ENCODE measurements at regions not wholly inside any gene's neighbourhood (a gene's known extent, or its start where the extent isn't known, plus 50 kb on each side); places are given as distances from the start of the nearest gene placed in this dataset.
"Not testable (repeated sequence)": the region's sequence is repeated elsewhere in the genome, so short reads cannot be mapped to it uniquely, and the experiment has no call there.

DNA sequence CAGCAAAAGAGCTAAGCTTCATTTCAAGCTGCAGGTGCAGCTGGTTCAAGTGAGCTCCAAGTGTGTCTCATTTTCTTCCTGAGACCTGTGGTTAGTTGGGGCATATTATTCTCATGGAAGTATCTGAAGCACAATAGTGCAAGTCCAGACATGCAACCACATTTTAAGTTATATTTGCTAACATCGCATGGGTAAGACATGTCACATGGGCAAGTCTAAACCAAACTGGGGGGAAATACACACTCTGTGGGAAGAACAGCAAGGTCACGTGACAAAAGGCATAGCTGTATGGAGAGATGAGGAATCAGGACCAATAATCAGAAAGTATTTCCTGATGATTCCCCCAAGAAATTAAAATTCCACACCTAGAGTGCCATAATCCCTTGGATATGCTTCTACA, 94.9 kb upstream of the NDP start:
- Histone ChIP-seq H3K9ac (ENCODE audit: low read length) (no peak overlapping the region), H3K4me3 (ENCODE audit: low read length) (no peak overlapping the region), H3K36me3 (ENCODE audit: control insufficient read depth, insufficient read depth, low read length, severe bottlenecking) (no peaks in the 10 kb centered on the region), H3K27me3 (replicated peaks; ENCODE audit: control insufficient read depth, insufficient read depth, low read length) (peaks cover 29% of the 10 kb centered on the region), H3K9me3 (ENCODE audit: control insufficient read depth, low read length) (peaks cover 14% of the 10 kb centered on the region), H3K4me1 (ENCODE audit: control insufficient read depth, insufficient read depth, low read length) (no peaks in the 10 kb centered on the region)
- no peak for DNase-seq (ENCODE audit: low read depth)

DNA sequence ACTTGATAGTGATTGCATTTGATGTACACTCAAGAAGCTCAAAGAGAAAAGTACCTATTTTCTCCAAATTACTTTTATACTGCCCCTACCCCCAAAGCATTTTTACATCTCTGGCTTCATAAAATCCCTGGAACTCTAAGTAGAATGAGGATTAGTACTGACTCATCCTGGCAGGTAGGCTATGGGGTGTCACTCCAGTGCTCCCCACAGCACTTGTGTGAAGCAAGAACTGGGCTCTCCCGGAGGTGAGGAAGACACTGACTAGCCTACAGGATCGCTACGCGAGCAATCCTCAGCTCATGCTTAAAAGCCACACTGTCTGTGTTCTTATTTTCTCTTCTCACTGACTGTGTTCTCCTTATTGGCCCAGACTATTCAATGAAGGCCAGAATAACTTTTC, 90.4 kb upstream of the NDP start:
- Histone ChIP-seq H3K9me3 (ENCODE audit: control insufficient read depth, low read length) (peaks cover 16% of the 10 kb centered on the region), H3K4me3 (ENCODE audit: low read length) (no peak overlapping the region), H3K4me1 (ENCODE audit: control insufficient read depth, insufficient read depth, low read length) (no peaks in the 10 kb centered on the region)

DNA sequence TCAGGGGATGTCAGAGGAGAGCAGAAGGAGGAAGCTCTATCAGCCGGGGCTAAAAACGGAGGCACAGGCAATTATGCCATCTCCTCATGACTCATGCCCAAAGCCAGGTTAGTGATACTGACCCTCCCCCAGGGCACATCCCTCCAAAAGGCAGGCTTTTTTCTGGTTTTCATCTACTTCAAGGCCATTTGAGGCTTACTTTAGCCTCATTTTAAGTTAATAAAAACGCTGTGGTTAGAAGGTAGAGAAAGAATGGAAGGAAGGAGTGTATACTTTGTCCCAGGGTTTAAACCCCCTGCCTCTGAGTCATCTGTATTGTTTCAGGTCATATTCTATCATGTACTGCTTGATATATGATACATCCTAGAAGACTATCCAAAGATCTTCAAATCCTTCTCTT, 89.7 kb upstream of the NDP start:
- no peak overlapping the region for H3K4me3 ChIP-seq (ENCODE audit: low read length)

More for the DNA sequence above, 90.4 kb upstream of the NDP start:
- DNase-seq (ENCODE audit: low read depth) = no peak
- Histone ChIP-seq H3K9ac (ENCODE audit: low read length) (no peak overlapping the region), H3K27me3 (replicated peaks; ENCODE audit: control insufficient read depth, insufficient read depth, low read length) (peaks cover 28% of the 10 kb centered on the region), H3K36me3 (ENCODE audit: control insufficient read depth, insufficient read depth, low read length, severe bottlenecking) (no peaks in the 10 kb centered on the region)

DNA sequence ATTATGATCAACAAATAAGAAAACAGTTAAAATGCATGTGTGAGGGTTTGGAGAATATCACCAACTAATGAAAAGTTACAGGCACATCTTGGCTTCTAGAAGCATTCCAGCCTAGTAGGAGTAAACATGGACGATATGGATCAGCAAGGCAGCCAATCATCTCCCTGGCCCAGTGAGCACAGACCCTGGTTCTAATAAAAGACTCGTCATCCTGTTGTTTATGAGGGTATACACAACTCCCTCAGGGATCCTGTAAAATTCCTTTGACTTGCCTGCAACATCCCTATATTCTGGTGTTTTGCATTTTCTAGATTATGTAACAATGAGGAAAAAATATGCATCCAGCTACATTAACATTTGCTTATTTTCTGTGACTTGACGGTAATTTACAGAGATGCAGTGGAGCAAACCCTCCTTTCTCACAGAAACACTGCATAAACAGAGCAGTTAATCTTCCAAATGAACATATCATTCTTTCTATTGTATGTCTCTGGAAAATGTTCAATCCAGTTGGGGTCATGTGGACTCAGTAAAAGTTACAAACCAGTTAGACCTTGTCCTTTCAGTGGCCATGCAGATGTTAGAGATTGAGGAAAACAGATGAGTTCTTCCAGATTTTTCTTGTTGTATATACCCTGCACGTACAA, 88.9 kb upstream of the NDP start:
- Histone ChIP-seq H3K9ac (ENCODE audit: low read length) (no peak overlapping the region), H3K4me1 (ENCODE audit: control insufficient read depth, insufficient read depth, low read length) (no peaks in the 10 kb centered on the region), H3K36me3 (ENCODE audit: control insufficient read depth, insufficient read depth, low read length, severe bottlenecking) (no peaks in the 10 kb centered on the region), H3K27me3 (replicated peaks; ENCODE audit: control insufficient read depth, insufficient read depth, low read length) (peaks cover 27% of the 10 kb centered on the region), H3K4me3 (ENCODE audit: low read length) (no peak overlapping the region), H3K9me3 (ENCODE audit: control insufficient read depth, low read length) (peaks cover 16% of the 10 kb centered on the region)
- no peak for DNase-seq (ENCODE audit: low read depth)

More for the DNA sequence above, 89.7 kb upstream of the NDP start:
- Histone ChIP-seq H3K36me3 (ENCODE audit: control insufficient read depth, insufficient read depth, low read length, severe bottlenecking) (no peaks in the 10 kb centered on the region), H3K9ac (ENCODE audit: low read length) (no peak overlapping the region), H3K4me1 (ENCODE audit: control insufficient read depth, insufficient read depth, low read length) (no peaks in the 10 kb centered on the region), H3K27me3 (replicated peaks; ENCODE audit: control insufficient read depth, insufficient read depth, low read length) (peaks cover 23% of the 10 kb centered on the region), H3K9me3 (ENCODE audit: control insufficient read depth, low read length) (peaks cover 16% of the 10 kb centered on the region)
- no peak for DNase-seq (ENCODE audit: low read depth)

DNA sequence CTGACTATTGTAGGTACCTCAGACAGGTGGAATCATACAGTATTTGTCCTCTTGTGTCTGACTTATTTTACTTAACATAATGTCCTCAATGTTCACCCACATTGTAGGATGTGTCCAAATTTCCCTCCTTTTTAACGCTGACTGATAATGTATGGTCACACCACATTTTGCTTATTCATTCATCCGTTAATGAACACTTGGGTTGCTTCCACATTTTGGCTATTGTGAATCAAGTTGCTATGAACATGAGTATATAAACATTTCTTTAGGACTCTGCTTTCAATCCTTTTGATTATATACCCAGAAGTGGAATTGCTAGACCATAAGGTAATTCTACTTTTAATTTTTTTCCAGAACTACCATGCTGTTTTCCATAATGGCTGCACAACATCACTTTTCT, 87.0 kb upstream of the NDP start:
- Histone ChIP-seq H3K36me3 (ENCODE audit: control insufficient read depth, insufficient read depth, low read length, severe bottlenecking) (no peaks in the 10 kb centered on the region), H3K9me3 (ENCODE audit: control insufficient read depth, low read length) (peaks cover 16% of the 10 kb centered on the region), H3K27me3 (replicated peaks; ENCODE audit: control insufficient read depth, insufficient read depth, low read length) (peaks cover 31% of the 10 kb centered on the region), H3K9ac (ENCODE audit: low read length) (no peak overlapping the region), H3K4me3 (ENCODE audit: low read length) (no peak overlapping the region), H3K4me1 (ENCODE audit: control insufficient read depth, insufficient read depth, low read length) (no peaks in the 10 kb centered on the region)
- no peak for DNase-seq (ENCODE audit: low read depth)

DNA sequence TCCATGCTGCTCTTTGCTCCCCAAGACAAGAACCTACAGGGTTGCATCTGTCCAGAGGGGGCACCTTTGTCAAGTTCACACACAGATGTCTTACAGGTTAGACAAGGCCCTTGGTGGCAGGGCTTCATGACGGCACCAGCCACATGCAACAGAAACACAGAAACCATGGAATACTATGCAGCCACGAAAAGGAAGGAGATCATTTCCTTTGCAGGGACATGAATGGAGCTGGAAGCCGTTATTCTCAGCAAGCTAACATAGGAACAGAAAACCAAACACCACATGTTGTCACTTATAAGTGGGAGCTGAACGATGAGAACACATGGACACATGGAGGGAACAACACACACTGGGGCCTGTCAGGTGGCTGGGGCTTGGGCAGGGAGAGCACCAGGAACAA, 85.1 kb upstream of the NDP start:
- no peak for DNase-seq (ENCODE audit: low read depth)
- Histone ChIP-seq H3K9me3 (ENCODE audit: control insufficient read depth, low read length) (peaks cover 3% of the 10 kb centered on the region), H3K27me3 (replicated peaks; ENCODE audit: control insufficient read depth, insufficient read depth, low read length) (peaks cover 35% of the 10 kb centered on the region), H3K9ac (ENCODE audit: low read length) (no peak overlapping the region), H3K4me1 (ENCODE audit: control insufficient read depth, insufficient read depth, low read length) (no peaks in the 10 kb centered on the region), H3K36me3 (ENCODE audit: control insufficient read depth, insufficient read depth, low read length, severe bottlenecking) (no peaks in the 10 kb centered on the region), H3K4me3 (ENCODE audit: low read length) (no peak overlapping the region)

DNA sequence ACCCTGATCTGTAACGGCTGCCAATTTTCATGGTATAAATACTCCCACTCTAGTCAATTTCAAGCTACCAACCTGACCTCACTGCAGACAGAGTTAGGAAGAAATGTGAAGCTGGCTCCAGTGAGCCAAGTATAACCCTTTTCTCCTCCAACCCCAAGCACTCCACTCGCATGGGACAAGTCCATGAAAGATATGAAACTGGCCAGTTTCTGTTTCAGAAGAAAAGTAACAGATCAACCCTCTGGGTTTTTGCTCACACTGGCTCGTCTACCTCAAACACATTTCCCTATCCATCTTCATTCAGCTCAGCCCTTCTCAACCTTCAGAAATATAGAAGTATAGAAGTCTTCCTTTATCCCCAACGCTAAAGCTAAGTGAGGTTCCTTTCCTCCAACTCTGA, 82.4 kb upstream of the NDP start:
- peaks cover 24% of the 10 kb centered on the region for H3K27me3 ChIP-seq (replicated peaks; ENCODE audit: control insufficient read depth, insufficient read depth, low read length)
- no peak overlapping the region for H3K9ac ChIP-seq (ENCODE audit: low read length)
- H3K36me3 ChIP-seq (ENCODE audit: control insufficient read depth, insufficient read depth, low read length, severe bottlenecking) = no peaks in the 10 kb centered on the region
- H3K4me3 ChIP-seq (ENCODE audit: low read length) = no peak overlapping the region
- H3K4me1 ChIP-seq (ENCODE audit: control insufficient read depth, insufficient read depth, low read length) = no peaks in the 10 kb centered on the region
- no peak for DNase-seq (ENCODE audit: low read depth)
- H3K9me3 ChIP-seq (ENCODE audit: control insufficient read depth, low read length) = peaks cover 8% of the 10 kb centered on the region

DNA sequence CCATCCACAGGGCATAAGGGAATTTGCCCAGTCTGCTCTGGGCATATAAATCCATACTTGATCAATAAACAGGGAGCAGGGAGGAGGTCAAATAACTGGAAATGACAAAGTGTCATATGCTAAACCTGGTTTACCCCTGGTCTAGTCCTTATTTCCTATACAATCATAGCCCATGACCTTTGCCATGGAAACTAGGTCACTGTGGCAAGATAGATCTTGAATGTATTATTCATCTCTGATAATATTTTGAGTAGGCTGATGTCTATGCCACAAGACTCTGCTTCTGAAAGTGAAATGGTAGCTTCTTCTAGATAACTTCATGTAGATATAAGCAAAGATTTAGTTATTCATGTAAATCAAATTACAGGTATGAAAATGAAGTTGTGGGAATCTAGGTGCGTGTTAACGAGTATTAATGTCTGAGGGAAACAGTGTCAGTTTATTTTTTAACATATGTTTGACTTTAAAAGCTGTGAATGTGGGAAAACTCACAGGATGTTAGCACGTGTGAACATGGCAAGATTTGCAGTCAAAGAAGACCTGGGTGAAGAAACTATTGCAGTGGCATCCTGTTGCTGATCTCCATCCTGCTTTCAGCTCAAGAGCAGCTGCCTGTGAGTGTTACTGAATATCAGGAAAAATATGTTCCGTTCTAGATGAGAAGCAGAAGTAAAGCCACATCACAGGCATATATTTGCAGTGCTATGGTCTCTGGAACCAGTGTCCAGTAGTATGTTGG, 81.8 kb upstream of the NDP start:
- Histone ChIP-seq H3K9ac (ENCODE audit: low read length) (no peak overlapping the region), H3K36me3 (ENCODE audit: control insufficient read depth, insufficient read depth, low read length, severe bottlenecking) (no peaks in the 10 kb centered on the region), H3K27me3 (replicated peaks; ENCODE audit: control insufficient read depth, insufficient read depth, low read length) (peaks cover 24% of the 10 kb centered on the region), H3K4me1 (ENCODE audit: control insufficient read depth, insufficient read depth, low read length) (no peaks in the 10 kb centered on the region), H3K9me3 (ENCODE audit: control insufficient read depth, low read length) (peaks cover 8% of the 10 kb centered on the region), H3K4me3 (ENCODE audit: low read length) (no peak overlapping the region)
- no peak for DNase-seq (ENCODE audit: low read depth)

DNA sequence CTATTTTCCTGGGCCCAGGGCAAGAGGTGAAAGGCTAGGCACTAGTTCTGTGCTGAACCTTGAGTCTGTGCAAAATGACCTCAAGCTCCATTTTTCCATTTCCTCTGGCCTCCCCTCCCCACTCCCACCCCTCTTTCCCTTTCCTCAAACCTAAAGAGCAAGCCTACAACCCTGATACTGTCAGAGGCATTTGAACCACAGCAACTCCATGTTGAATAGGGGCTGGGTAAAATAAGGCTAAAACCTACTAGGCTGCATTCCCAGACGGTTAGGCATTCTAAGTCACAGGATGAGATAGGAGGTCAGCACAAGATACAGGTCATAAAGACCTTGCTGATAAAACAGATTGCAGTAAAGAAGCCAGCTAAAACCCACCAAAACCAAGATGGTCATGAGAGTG, 71.9 kb upstream of the NDP start:
- not testable (repeated sequence) for H3K4me1 ChIP-seq (ENCODE audit: control insufficient read depth, insufficient read depth, low read length); H3K9me3 ChIP-seq (ENCODE audit: control insufficient read depth, low read length); H3K27me3 ChIP-seq (replicated peaks; ENCODE audit: control insufficient read depth, insufficient read depth, low read length); H3K9ac ChIP-seq (ENCODE audit: low read length); H3K4me3 ChIP-seq (ENCODE audit: low read length); H3K36me3 ChIP-seq (ENCODE audit: control insufficient read depth, insufficient read depth, low read length, severe bottlenecking); DNase-seq (ENCODE audit: low read depth)

DNA sequence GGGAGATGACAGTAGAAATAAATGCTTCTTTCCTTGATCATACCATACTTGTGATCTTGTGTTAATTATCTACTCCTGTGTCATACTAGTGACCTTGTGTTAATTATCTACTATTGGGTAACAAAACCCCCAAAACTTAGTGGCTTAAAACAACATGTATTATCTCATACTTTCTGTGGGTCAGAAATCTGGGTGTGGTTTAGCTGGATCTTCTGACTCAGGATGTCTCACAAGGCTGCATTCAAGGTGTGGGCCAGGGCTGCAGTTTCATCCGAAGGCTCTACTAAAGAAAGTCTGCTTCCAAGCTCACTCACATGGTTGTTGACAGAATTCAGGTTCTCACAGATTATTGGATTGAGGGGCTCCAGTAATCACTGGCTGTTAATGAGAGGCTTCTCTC, 70.3 kb upstream of the NDP start:
- no peaks in the 10 kb centered on the region for H3K36me3 ChIP-seq (ENCODE audit: control insufficient read depth, insufficient read depth, low read length, severe bottlenecking)
- peaks cover 6% of the 10 kb centered on the region for H3K27me3 ChIP-seq (replicated peaks; ENCODE audit: control insufficient read depth, insufficient read depth, low read length)
- DNase-seq (ENCODE audit: low read depth) = no peak
- H3K9ac ChIP-seq (ENCODE audit: low read length) = no peak overlapping the region
- no peaks in the 10 kb centered on the region for H3K4me1 ChIP-seq (ENCODE audit: control insufficient read depth, insufficient read depth, low read length)
- H3K9me3 ChIP-seq (ENCODE audit: control insufficient read depth, low read length) = peaks cover 6% of the 10 kb centered on the region
- no peak overlapping the region for H3K4me3 ChIP-seq (ENCODE audit: low read length)

DNA sequence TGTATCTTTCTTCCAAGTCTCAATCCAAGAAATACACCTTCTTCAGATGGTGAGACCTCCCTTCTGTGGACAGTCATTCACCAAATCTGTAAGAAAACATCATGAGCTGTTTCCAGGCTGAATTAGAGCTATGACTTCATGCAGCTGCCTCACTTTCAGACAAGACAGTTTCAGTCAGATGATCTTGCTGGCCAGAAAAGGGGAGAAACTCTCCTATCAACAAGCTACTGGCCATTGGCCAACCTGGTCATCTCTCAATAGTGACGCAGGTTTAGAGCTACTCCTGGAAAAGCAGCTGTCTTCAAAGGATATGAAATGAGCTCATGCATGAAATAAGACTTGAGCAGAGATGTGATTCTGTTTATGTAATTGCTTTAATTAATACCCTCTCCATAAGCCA, 69.6 kb upstream of the NDP start:
- no peak overlapping the region for H3K4me3 ChIP-seq (ENCODE audit: low read length)
- H3K9ac ChIP-seq (ENCODE audit: low read length) = no peak overlapping the region
- DNase-seq (ENCODE audit: low read depth) = no peak

More for the DNA sequence above, 69.6 kb upstream of the NDP start:
- Histone ChIP-seq H3K27me3 (replicated peaks; ENCODE audit: control insufficient read depth, insufficient read depth, low read length) (peaks cover 6% of the 10 kb centered on the region), H3K36me3 (ENCODE audit: control insufficient read depth, insufficient read depth, low read length, severe bottlenecking) (no peaks in the 10 kb centered on the region), H3K4me1 (ENCODE audit: control insufficient read depth, insufficient read depth, low read length) (no peaks in the 10 kb centered on the region), H3K9me3 (ENCODE audit: control insufficient read depth, low read length) (peaks cover 6% of the 10 kb centered on the region)

All from adipocyte (in vitro differentiated cells).